GM21423 (cell line): ENCODE measurements at regions not wholly inside any gene's neighbourhood (a gene's known extent, or its start where the extent isn't known, plus 50 kb on each side); places are given as distances from the start of the nearest gene placed in this dataset.

Experiments
- ATAC-seq: cut with Tn5 transposase; IDR thresholded peaks from one replicate; pipeline ENCODE4 v1.9.1; 2021; ENCODE audit warnings: mild to moderate bottlenecking, moderate library complexity; ENCODE audit not compliant: unreplicated experiment

- no peak for ATAC-seq
Measured at GRCh38 chr15:31272558-31273257, 53.9 kb upstream of the KLF13 start.

DNA sequence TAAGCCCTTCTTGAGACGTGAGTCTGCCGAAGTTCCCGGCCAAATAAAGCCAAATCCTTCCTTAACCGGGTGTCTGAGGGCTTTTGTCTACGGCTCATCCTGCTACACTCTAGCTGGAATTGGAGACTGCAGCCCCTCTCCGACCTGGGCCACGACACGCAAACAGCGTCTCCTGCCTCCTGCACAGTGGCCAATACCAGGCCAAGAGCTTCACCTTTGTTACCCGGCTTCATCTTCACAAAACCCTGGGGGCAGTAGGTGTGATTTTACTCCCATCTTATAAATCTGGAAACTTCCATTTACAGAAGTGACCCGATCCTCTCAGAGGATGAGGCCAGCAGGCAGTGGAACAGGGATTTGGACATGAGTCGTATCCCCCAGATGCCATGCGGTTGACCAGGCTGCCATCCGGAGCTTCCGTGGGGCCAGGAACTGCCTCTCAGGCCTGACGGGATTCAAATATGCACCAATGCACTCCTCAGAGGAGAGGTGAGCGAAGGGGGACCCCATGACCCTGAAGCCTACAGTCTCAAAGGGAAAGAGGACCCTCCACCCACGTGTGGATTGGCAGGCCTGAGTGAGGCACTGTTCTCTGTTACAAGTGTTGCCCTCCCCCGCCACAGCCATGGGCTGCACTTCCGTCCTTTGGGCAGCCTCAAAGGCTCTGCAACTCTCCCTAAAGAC, 53.2 kb upstream of the KLF13 start:
- no peak for ATAC-seq

DNA sequence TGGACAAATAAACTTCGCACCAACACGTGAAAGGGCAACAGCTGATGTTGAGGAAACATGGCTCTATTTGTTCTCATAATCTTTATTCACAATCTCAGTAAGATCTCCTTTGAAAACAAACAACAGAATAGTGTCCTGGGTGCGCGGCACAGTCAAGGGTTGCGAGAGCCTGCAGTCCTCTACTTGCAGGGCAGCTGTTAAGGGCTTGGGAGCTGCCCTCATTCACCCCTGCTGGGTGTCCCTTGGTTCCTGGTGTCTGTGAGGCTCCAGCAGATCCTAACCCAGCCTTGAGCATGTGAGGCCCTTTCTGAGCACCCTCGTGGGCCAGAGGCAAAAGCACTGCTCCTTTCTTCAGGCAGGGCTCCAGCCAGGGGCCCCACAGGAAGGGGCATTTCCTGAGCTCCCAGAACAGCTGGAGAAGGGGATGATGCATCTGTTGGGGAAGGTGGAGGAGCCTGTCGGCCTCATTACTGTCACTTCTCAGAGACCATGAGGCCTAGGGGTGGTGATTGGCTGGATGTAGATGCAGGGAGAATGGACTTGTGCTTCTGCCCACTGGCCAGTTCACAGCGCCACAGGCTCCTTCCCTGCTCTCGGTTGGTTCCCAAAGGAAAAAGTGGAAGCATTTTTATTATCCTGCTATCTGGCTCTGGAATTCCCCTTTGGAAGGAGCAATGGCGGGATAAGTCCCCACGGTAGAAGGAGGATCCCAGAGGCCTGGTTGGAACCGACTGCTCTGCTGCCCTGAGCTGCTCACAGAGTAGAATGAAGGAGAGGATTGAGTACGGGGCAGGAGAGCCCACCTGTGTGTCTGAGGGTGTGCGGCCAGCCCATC, 51.9 kb upstream of the KLF13 start:
- no peak for ATAC-seq

- no peak for ATAC-seq
Measured at GRCh38 chr15:31275331-31276262, 51.0 kb upstream of the KLF13 start.

GRCh38 chr15:31276596-31277298, 49.9 kb upstream of the KLF13 start:
- ATAC-seq = no peak
